Neuronal stem cell (in vitro differentiated cells): ENCODE measurements at regions not wholly inside any gene's neighbourhood (a gene's known extent, or its start where the extent isn't known, plus 50 kb on each side); places are given as distances from the start of the nearest gene placed in this dataset. TPM values are rescaled to one million over a fixed set of nuclear protein-coding genes. Genes with fewer than 3 reads are reported as not detected.

ENCODE experiments used
- DNase-seq: peaks from one replicate; pipeline ENCODE4 v3.0.0-alpha.2; 2013; ENCODE audit warnings: low spot score
- H2AFZ ChIP-seq: one replicate; pipeline ENCODE4 v1.6.1; 2013; ENCODE audit warnings: mild to moderate bottlenecking, low read length, inconsistent platforms
- H2AK5ac ChIP-seq: 2 replicates; pipeline ENCODE4 v1.6.1; 2013; ENCODE audit warnings: low read depth, mild to moderate bottlenecking, inconsistent platforms, low read length, moderate library complexity, mixed read lengths
- H2BK120ac ChIP-seq: 2 replicates; pipeline ENCODE4 v1.6.1; 2013; ENCODE audit warnings: low read depth, mild to moderate bottlenecking, inconsistent platforms, low read length, moderate library complexity, mixed read lengths
- H2BK12ac ChIP-seq: one replicate; pipeline ENCODE4 v1.6.1; 2013; ENCODE audit warnings: low read length, inconsistent platforms
- H2BK15ac ChIP-seq: 2 replicates; pipeline ENCODE4 v1.6.1; 2013; ENCODE audit warnings: mild to moderate bottlenecking, low read length, inconsistent platforms, mixed read lengths
- H2BK5ac ChIP-seq: one replicate; pipeline ENCODE4 v1.6.1; 2013; ENCODE audit warnings: inconsistent platforms, mild to moderate bottlenecking, low read length, moderate library complexity
- H3K14ac ChIP-seq: one replicate; pipeline ENCODE4 v1.6.1; 2013; ENCODE audit warnings: low read length, inconsistent platforms
- H3K18ac ChIP-seq: 2 replicates; pipeline ENCODE4 v1.6.1; 2013; ENCODE audit warnings: low read length, inconsistent platforms
- H3K23ac ChIP-seq: 2 replicates; pipeline ENCODE4 v1.6.1; 2013; ENCODE audit warnings: low read depth, mild to moderate bottlenecking, mixed read lengths, low read length, inconsistent platforms; ENCODE audit not compliant: poor library complexity
- H3K27ac ChIP-seq: replicated peaks from 3 replicates; pipeline ENCODE4 v1.5.1; 2013; ENCODE audit warnings: low read length, inconsistent platforms
- H3K27me3 ChIP-seq, 3 experiments: 2 replicates each; pipeline ENCODE4 v1.6.1; 2013; ENCODE audit warnings: low read length in 3 of 3, mild to moderate bottlenecking in 2 of 3, inconsistent platforms in 1 of 3, low read depth in 1 of 3, mixed read lengths in 1 of 3, moderate library complexity in 1 of 3; ENCODE audit not compliant: control insufficient read depth in 3 of 3, insufficient read depth in 3 of 3
- H3K36me3 ChIP-seq, 2 donors: replicated peaks in 1 of 2; 2 replicates each; pipeline ENCODE4 v1.6.1; 2013; ENCODE audit warnings: low read length in 2 of 2; ENCODE audit not compliant: control insufficient read depth in 2 of 2, insufficient read depth in 2 of 2
- H3K4ac ChIP-seq: 2 replicates; pipeline ENCODE4 v1.6.1; 2013; ENCODE audit warnings: inconsistent platforms, mild to moderate bottlenecking, low read length, moderate library complexity
- H3K4me1 ChIP-seq, 2 donors: 1 replicate in 1 of 2; 2 replicates in 1 of 2; pipeline ENCODE4 v1.6.1; 2013; ENCODE audit warnings: low read length in 2 of 2, low read depth in 1 of 2; ENCODE audit not compliant: control insufficient read depth in 2 of 2, insufficient read depth in 1 of 2
- H3K4me2 ChIP-seq: one replicate; pipeline ENCODE4 v1.6.1; 2013; ENCODE audit warnings: mild to moderate bottlenecking, low read length, inconsistent platforms; ENCODE audit not compliant: insufficient read depth, poor library complexity, severe bottlenecking
- H3K4me3 ChIP-seq, 2 donors: 2 replicates each; pipeline ENCODE4 v1.5.1; 2013; ENCODE audit warnings: low read length in 2 of 2, mild to moderate bottlenecking in 2 of 2, inconsistent platforms in 1 of 2, moderate library complexity in 1 of 2
- H3K79me1 ChIP-seq: one replicate; pipeline ENCODE4 v1.6.1; 2013; ENCODE audit warnings: low read depth, mild to moderate bottlenecking, inconsistent platforms, low read length, moderate library complexity
- H3K9ac ChIP-seq: one replicate; pipeline ENCODE4 v1.6.1; 2013; ENCODE audit warnings: mild to moderate bottlenecking, low read depth, low read length, inconsistent platforms; ENCODE audit not compliant: poor library complexity
- H3K9me3 ChIP-seq, 2 donors: replicated peaks in 1 of 2; 2 replicates each; pipeline versions ENCODE3 to v1.6.1; 2013; ENCODE audit warnings: low read length in 2 of 2, mild to moderate bottlenecking in 2 of 2, inconsistent platforms in 1 of 2, low read depth in 1 of 2, mixed read lengths in 1 of 2, moderate library complexity in 1 of 2; ENCODE audit not compliant: control insufficient read depth in 2 of 2, insufficient read depth in 1 of 2
- H4K8ac ChIP-seq: one replicate; pipeline ENCODE4 v1.6.1; 2013; ENCODE audit warnings: low read depth, mild to moderate bottlenecking, inconsistent platforms, low read length, moderate library complexity
- H4K91ac ChIP-seq: one replicate; pipeline ENCODE4 v1.6.1; 2013; ENCODE audit warnings: low read length, low read depth, mild to moderate bottlenecking, inconsistent platforms; ENCODE audit not compliant: poor library complexity
- WGBS, 2 donors: extraction: QIAGEN DNeasy Blood & Tissue Kit; methylation state at CpG; one replicate each; pipeline ENCODE4 v1.1.7; 2013; ENCODE audit warnings: missing lambda C conversion rate in 2 of 2, mixed read lengths in 1 of 2; ENCODE audit not compliant: insufficient read length in 2 of 2, insufficient replicate concordance in 1 of 2; ENCODE audit errors: extremely low coverage in 2 of 2; 5-methylcytosine and 5-hydroxymethylcytosine counted together
- small RNA-seq: library from polyadenylated mRNA; stranded (forward); fragments of <200 nt; extraction: miRNeasy Mini kit (QIAGEN cat#:217004); gene quantifications from one replicate; pipeline ENCODE3, GENCODE V24; 2013; ENCODE audit not compliant: insufficient read depth

GRCh38 chr3:30554317-30554690 is 52.1 kb upstream of the TGFBR2 start:
- Histone ChIP-seq H3K27me3 (no peaks in the 10 kb centered on the region), H3K4ac (no peak overlapping the region), H3K18ac (no peak overlapping the region), H2AFZ (no peak overlapping the region), H3K9me3 (no peaks in the 10 kb centered on the region), H3K4me1 (peaks cover under 1 to 24% of the 10 kb centered on the region in 2 donors), H3K4me2 (no peak overlapping the region), H3K9ac (no peak overlapping the region), H3K36me3 (no peaks in the 10 kb centered on the region), H3K14ac (no peak overlapping the region), H3K23ac (no peak overlapping the region), H2BK5ac (no peak overlapping the region), H3K27ac (no peak overlapping the region), H2AK5ac (no peak overlapping the region), H3K79me1 (no peaks in the 10 kb centered on the region), H4K8ac (no peak overlapping the region), H3K4me3 (no peak overlapping the region), H4K91ac (no peak overlapping the region), H2BK120ac (no peak overlapping the region), H2BK15ac (no peak overlapping the region), H2BK12ac (no peak overlapping the region)
- no CpG with 5 or more reads among the region's 1 CpG for WGBS, 2 donors
- DNase-seq, result no peak

- no peak overlapping the region for H2AFZ ChIP-seq
- no peaks in the 10 kb centered on the region for H3K9me3 ChIP-seq
- no peak overlapping the region for H2BK15ac ChIP-seq
- H3K18ac ChIP-seq, result no peak overlapping the region
- no peak overlapping the region for H4K8ac ChIP-seq
- H2AK5ac ChIP-seq, result no peak overlapping the region
- no peak overlapping the region for H3K27ac ChIP-seq
- H2BK120ac ChIP-seq, result no peak overlapping the region
- H3K4me2 ChIP-seq, result no peak overlapping the region
- H2BK5ac ChIP-seq, result no peak overlapping the region
- H3K36me3 ChIP-seq, result no peaks in the 10 kb centered on the region
- H3K23ac ChIP-seq, result no peak overlapping the region
- H3K14ac ChIP-seq, result no peak overlapping the region
- H3K4me3 ChIP-seq, result no peak overlapping the region
- H3K4ac ChIP-seq, result no peak overlapping the region
- H2BK12ac ChIP-seq, result no peak overlapping the region
- WGBS, 2 donors, result no CpG with 5 or more reads among the region's 2 CpGs
- no peak overlapping the region for H4K91ac ChIP-seq
- no peaks in the 10 kb centered on the region for H3K27me3 ChIP-seq
- no peak for DNase-seq
- no peaks in the 10 kb centered on the region for H3K79me1 ChIP-seq
- no peak overlapping the region for H3K9ac ChIP-seq
- H3K4me1 ChIP-seq, result peaks cover 0 to 11% of the 10 kb centered on the region in 2 donors
Measured at GRCh38 chr3:30555968-30556367, 50.4 kb upstream of the TGFBR2 start.

Small RNA genes in the stretch of these regions (small RNA-seq; reads per million reads assigned to genes)
- gene RF01848, result not detected
